Activated CD4-positive, alpha-beta T cell treated with anti-CD3 and anti-CD28 coated beads for 48 hours (primary cell): ENCODE measurements at regions not wholly inside any gene's neighbourhood (a gene's known extent, or its start where the extent isn't known, plus 50 kb on each side); places are given as distances from the start of the nearest gene placed in this dataset.

Experiments
- DNase-seq: peaks from one replicate; pipeline ENCODE4 v3.0.0-alpha.2; 2020

- DNase-seq, result no peak
These were observed 343.0 kb downstream of the NUF2 start for GRCh38 chr1:163664671-163665335.

- DNase-seq, result no peak
These were observed 346.7 kb downstream of the NUF2 start for GRCh38 chr1:163668472-163668871.

GRCh38 chr1:163670989-163671757 is 349.4 kb downstream of the NUF2 start:
- DNase-seq, result no peak

DNA sequence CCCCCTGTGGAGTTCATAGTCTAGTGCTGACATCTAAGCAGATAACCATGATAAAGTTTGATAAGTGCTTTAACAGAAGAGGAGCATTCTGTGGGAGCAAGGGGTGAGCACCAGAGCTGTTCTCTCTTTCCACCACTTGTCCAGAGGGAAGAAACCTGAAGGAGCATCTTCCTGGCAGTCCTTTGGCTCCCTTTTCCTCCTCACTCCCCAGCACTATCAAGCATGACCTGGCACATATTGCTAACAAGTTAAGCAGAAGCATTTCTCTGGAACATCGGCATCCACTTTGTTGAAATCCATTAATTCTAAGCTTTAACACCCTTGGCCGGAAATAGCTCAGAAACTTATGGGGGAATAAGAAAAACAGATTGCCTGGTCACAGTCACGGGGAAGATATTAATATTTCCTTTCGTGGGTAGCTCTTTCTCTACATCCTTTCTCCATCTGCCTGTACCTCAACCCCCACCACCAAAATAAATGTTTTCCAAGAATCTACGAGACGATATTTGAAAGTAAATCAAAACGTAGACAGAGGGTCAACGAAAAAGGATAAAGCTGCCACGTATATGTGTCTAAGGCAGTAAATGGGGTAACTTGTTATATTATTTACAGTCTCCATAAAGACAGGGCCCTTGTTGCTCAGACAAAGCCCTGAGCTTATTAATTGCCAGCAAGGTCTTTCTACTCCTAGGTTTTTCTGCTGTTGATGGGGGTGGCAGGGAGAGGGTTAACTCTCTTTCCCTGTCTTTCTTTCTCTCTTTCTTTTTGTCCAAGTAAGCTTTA is 351.4 kb downstream of the NUF2 start:
- DNase-seq, result no peak

- no peak for DNase-seq
These were observed 352.0 kb downstream of the NUF2 start for GRCh38 chr1:163673759-163674151.

GRCh38 chr1:163674236-163674635 is 352.5 kb downstream of the NUF2 start:
- no peak for DNase-seq

DNA sequence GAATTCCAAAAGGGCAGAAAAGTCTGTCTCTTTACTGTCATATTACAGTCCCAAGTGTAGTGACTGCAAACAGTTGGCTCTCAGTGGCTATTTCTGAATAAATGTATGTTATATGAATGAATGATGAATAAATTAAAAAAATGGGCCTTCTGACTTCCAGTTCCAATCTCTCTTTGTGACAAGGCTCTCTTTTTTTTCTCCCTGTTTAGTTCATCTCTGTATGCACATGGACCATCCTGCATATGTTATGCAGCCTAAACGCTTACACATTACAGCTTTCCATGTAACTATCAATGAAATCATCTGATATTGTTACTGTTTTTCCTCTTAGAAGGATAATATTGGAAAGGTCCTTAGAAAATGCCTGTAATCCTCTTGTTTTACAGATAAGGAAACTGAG is 363.0 kb downstream of the NUF2 start:
- no peak for DNase-seq

DNA sequence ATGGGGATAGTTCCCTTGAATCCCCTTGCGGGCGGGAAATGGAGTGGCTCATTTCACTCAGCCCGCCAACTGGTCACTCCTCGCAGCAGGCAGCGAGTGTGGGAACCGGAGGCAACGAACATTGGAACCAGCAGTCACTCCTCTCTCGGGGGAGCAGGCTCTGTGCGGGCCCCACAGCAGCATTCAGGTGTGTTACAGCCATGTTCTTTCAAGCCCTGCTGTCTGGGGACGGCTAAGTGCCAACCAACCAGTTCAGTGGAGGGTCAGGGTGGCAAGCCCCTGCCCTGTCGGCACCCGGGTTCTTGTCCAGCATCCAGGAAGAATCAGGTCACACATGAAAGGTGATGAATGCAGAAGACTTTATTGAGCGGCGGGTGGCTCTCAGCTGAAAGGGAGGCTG is 370.5 kb downstream of the NUF2 start:
- DNase-seq, result no peak

DNA sequence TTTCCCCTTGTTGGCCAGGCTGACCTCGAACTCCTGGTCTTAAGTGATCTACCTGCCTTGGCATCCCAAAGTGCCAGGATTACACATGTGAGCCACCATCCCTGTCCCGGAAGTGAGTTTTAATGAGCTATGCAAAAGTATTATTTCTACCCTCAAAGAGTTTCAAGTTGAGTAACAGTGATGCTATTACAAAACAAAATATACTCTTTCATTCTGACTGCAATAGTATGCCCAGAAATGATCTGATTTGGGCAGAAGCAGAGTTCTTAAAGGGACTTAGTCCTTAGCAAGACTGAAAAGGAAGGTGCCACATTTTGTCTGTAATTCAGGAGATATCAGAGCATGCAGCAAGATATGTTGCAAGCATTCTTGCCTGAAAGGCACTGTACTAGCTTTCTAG is 375.4 kb downstream of the NUF2 start:
- DNase-seq, result no peak

- no peak for DNase-seq
These were observed 380.1 kb downstream of the NUF2 start for GRCh38 chr1:163701783-163702374.

GRCh38 chr1:163703794-163704193 is 382.0 kb downstream of the NUF2 start:
- DNase-seq, result no peak

GRCh38 chr1:163706915-163707314 is 385.2 kb downstream of the NUF2 start:
- no peak for DNase-seq

GRCh38 chr1:163709636-163710035 is 387.9 kb downstream of the NUF2 start:
- no peak for DNase-seq

DNA sequence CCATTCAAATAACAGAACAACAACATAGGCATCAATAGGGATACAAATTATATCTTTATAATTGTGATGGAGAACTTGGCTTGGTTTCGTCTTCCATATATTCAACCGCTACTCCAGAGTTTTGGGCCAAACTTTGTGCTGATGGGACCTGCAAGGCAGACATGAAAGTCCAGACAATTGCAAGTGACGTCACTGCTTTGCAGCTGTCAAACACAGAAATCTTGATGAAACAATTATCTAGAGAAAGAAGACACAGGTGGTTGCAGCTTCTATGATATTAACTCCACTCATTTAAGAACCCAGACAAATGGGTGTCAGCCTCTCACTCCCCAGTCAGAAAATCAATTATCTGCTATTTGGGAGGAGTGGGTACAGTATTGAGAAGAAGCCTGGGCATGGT is 390.6 kb downstream of the NUF2 start:
- no peak for DNase-seq

DNA sequence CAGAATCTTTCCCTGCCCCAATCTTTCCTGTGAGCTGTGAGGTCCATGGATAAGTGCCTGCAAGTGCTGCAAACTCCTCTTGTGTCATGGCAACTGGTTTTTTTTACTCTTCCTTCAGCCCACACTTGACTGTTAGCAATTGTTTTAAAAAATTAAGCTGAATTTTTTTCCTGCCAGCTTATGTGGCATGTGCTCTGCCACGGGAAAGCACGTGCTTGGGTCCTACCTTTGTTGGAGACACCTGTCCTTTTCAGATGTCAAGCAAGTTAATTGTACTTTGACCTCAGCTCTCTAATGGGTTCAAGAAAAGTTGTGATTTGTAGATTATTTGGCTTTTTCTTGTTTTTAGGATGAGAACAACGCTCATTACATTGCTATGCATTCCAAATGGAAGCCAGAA is 398.5 kb downstream of the NUF2 start:
- no peak for DNase-seq

GRCh38 chr1:163725551-163725950 is 403.8 kb downstream of the NUF2 start:
- DNase-seq, result no peak

- DNase-seq, result no peak
These were observed 408.7 kb downstream of the NUF2 start for GRCh38 chr1:163730411-163730821.

DNA sequence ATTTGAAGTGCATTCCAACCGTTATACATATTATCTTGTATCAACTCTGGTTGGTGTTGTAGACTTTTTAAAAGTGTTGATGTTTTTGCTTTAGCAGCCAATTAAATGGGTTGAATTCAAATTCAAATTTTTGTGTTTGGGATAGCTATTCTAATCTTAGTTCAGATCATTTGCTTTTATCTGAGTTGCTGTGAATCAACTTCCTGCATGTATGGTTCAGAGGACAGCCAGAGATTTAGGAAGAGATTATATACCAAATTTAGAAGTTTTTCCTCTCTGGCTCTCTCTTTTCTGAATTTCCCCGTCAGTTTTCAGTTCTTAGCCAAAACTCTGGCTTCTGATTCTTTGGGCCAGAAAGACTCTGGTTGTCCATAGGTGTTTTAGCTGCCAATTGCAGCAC is 415.5 kb downstream of the NUF2 start:
- no peak for DNase-seq

- DNase-seq, result no peak
These were observed 422.6 kb downstream of the NUF2 start for GRCh38 chr1:163744301-163744887.

DNA sequence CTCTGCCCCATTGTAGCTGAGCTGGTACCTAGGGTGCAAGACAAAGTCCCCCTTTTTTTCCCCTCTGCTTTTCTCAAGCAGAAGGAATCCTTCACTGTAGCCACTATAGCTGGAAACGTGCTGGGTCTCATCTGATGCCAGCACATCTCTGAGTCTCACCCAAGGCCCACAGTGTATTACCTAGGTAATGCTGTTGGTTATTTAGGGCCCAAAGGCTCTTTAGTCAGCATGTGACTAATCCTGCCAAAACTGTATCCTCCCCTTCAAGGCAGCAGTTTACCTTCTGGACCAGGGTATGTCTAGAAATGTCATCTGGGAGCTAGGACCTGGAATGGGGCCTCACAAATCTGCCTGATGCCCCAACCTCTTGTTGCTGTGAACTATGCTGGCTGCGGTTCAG is 423.4 kb downstream of the NUF2 start:
- no peak for DNase-seq

GRCh38 chr1:163747261-163747660 is 425.5 kb downstream of the NUF2 start:
- DNase-seq, result no peak

DNA sequence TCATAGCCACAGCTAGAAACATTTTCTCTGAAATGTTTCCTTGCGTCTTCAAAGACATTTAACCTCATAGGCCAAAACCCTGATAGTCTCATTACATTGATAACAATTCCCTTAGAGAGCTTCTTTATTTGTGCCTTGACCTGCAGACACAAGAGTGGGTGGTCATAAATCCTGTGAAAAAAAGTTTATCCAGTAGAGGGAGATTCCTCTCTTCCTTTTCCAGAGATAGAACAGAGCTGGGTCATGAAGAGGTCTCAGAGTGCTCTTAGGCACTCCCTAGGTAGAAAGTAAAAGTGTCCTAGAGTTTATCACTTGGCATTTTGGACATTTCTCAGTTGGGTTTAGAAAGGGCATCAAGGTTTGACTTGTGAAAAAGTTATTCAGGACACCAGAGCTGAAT is 426.1 kb downstream of the NUF2 start:
- DNase-seq, result no peak
